ACC112 (cell line): ENCODE measurements at regions not wholly inside any gene's neighbourhood (a gene's known extent, or its start where the extent isn't known, plus 50 kb on each side); places are given as distances from the start of the nearest gene placed in this dataset.
"Not testable (repeated sequence)": the region's sequence is repeated elsewhere in the genome, so short reads cannot be mapped to it uniquely, and the experiment has no call there.

Source experiments
- H2AFZ ChIP-seq: fragments of 200-600 bp; sonication (generic); one replicate; pipeline ENCODE4 v1.6.0; 2017; ENCODE audit warnings: antibody characterized with exemption, low read length; ENCODE audit not compliant: unreplicated experiment
- H3K27ac ChIP-seq: fragments of 200-600 bp; sonication (generic); 2 replicates; pipeline ENCODE4 v1.5.1; 2014; ENCODE audit warnings: low read depth, mild to moderate bottlenecking, antibody characterized with exemption, low read length, moderate library complexity
- H3K27me3 ChIP-seq: fragments of 200-600 bp; sonication (generic); 2 replicates; pipeline ENCODE4 v1.6.1; 2014; ENCODE audit warnings: mild to moderate bottlenecking, antibody characterized with exemption, low read length, moderate library complexity, mixed read lengths; ENCODE audit not compliant: insufficient read depth
- H3K36me3 ChIP-seq: fragments of 200-600 bp; sonication (generic); 2 replicates; pipeline ENCODE4 v1.6.1; 2016; ENCODE audit warnings: mild to moderate bottlenecking, antibody characterized with exemption, low read length, moderate library complexity, mixed read lengths; ENCODE audit not compliant: insufficient read depth
- H3K4me1 ChIP-seq: fragments of 200-600 bp; sonication (generic); one replicate; pipeline ENCODE4 v1.6.1; 2016; ENCODE audit warnings: low read length, mixed read lengths; ENCODE audit not compliant: insufficient read depth, unreplicated experiment, control insufficient read depth
- H3K4me3 ChIP-seq: fragments of 200-600 bp; sonication (generic); 2 replicates; pipeline ENCODE4 v1.5.1; 2014; ENCODE audit warnings: mild to moderate bottlenecking, low read depth, low read length
- H3K79me2 ChIP-seq: fragments of 200-600 bp; sonication (generic); one replicate; pipeline ENCODE4 v1.6.0; 2016; ENCODE audit warnings: low read length; ENCODE audit not compliant: control insufficient read depth, unreplicated experiment, insufficient read depth

DNA sequence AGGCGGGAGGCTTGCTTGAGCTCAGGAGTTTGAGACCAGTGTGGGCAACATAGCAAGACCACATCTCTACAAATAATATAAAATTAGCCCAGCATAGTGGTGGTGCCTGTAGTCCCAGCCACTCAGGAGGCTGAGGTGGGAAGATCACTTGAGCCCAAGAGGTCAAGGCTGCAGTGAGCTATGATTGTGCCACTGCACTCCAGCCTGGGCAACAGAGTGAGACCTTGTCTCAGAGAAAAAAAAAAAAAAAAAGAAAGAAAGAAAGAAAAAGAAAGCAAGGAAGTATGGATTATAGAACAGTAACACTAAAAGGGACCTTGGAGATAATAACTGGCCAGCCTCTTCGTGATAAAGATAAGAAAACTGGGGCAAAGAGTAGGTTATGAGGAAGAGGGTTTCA is 130.4 kb downstream of the PLCE1 start:
- H3K4me3 ChIP-seq, H3K79me2 ChIP-seq: not testable (repeated sequence)
- peaks cover 44% of the 10 kb centered on the region for H3K4me1 ChIP-seq

DNA sequence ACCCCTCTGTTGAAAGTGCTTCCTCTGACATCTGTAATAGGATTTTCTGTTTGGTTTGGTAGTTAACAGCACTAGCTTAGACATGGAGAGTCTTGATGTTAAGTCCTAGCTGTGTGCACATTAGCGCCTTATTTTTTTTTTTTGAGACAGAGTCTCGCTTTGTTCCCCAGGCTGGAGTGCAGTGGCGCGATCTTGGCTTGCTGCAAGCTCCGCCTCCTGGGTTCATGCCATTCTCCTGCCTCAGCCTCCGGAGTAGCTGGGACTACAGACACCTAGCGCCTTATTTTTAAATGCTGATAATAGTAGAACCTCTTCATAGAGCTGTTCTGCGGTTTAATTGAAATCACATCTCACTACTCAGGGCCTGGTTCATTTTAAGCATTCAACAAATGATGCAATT is 131.5 kb downstream of the PLCE1 start:
- not testable (repeated sequence) for H3K27me3 ChIP-seq
- H3K4me1 ChIP-seq: peaks cover 54% of the 10 kb centered on the region

More for the DNA sequence above, 130.4 kb downstream of the PLCE1 start:
- H2AFZ ChIP-seq, H3K27ac ChIP-seq, H3K36me3 ChIP-seq, H3K27me3 ChIP-seq: not testable (repeated sequence)

DNA sequence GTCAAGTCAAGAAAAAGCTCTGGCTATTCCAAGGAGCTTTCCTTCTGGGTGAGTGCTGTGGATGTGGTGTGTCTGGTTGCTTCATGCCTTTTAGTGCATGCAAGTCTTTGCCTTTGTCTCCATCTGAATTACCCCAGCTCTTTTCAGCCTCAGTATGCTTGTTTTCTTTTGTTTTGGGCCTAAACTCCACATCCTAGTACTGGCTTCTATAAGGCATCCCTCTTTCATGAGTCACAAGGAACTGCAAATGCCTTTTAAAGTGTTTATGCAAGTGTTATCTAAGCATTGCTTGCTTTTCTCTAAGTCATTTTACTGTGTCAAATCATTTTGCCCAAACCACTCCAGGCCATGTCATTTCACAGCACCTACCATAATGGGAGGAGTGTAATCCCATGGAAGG is 132.1 kb downstream of the PLCE1 start:
- Histone ChIP-seq H3K27ac (peak overlapping the region; percentile 55), H3K4me1 (peaks cover 55% of the 10 kb centered on the region)

More for the DNA sequence above, 131.5 kb downstream of the PLCE1 start:
- H3K4me3 ChIP-seq, H3K79me2 ChIP-seq, H2AFZ ChIP-seq, H3K36me3 ChIP-seq: not testable (repeated sequence)
- peak overlapping the region; percentile 55 for H3K27ac ChIP-seq

DNA sequence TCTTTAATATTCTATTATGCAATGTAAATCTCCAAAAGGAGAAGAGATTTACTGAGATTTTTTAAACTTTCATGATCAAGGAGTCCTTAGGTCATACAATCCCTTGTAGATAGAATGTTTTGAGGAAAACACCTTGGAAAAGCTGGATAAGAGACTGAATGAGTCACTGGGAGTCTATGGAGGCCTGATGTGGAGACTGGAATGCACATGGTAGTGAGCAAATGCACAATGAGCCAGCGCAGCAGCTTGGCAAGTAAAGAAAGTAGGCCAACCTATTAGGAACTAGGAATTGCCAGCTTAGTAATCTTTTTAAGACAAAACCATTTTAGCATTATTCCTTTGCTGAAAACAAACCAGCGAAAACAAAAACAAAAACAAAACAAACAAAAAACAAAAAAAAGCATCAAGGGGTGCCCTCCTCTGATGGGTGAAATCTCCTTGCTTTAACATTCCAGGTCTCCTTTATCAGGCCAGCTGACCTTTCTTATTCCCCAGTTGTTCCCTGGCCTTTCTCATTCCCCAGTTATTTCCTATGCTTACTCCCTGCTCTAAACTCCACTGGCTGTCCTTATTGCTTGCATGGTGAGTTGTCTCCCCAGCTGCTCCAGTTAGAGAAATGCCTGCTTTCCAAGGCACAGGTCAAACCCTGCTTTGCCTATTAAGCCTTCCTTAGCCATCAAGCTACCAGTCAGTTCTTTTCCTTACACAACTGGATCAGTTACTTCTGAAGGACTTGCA is 135.8 kb downstream of the PLCE1 start:
- Histone ChIP-seq H3K4me3 (no peak overlapping the region), H3K27me3 (no peaks in the 10 kb centered on the region), H3K36me3 (no peaks in the 10 kb centered on the region), H2AFZ (no peak overlapping the region), H3K27ac (no peak overlapping the region), H3K4me1 (peaks cover 53% of the 10 kb centered on the region), H3K79me2 (no peaks in the 10 kb centered on the region)

More for the DNA sequence above, 132.1 kb downstream of the PLCE1 start:
- no peaks in the 10 kb centered on the region for H3K79me2 ChIP-seq
- no peak overlapping the region for H2AFZ ChIP-seq
- no peaks in the 10 kb centered on the region for H3K36me3 ChIP-seq
- H3K27me3 ChIP-seq: no peaks in the 10 kb centered on the region
- H3K4me3 ChIP-seq: no peak overlapping the region

- peaks cover 32% of the 10 kb centered on the region for H3K4me1 ChIP-seq
- H3K79me2 ChIP-seq: no peaks in the 10 kb centered on the region
- H3K4me3 ChIP-seq: no peak overlapping the region
- no peak overlapping the region for H2AFZ ChIP-seq
- no peak overlapping the region for H3K27ac ChIP-seq
- H3K36me3 ChIP-seq: no peaks in the 10 kb centered on the region; the same call in 1 of the 2 replicates
- no peaks in the 10 kb centered on the region for H3K27me3 ChIP-seq
Observed at GRCh38 chr10:94131885-94132284, 138.2 kb downstream of the PLCE1 start.

GRCh38 chr10:94133239-94133638 is 139.5 kb downstream of the PLCE1 start:
- Histone ChIP-seq H3K79me2 (no peaks in the 10 kb centered on the region), H3K27me3 (no peaks in the 10 kb centered on the region), H3K27ac (no peak overlapping the region)

DNA sequence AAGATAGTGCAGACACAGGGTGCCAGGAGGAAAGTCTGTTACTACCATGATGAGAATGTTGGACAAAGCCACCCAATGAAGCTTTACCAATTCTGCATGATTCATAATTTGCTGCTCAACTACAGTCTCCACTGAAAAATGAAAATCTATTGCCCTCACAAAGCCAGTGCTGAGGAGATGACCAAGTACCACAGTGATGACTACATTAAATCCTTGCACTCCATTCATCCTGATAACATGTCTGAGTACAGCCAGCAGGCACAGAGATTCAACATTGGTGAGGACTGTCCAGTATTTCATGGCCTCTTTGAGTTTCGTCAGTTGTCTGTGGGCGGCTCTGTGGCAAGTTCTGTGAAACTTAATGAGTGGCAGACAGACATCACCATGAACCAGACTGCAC is 144.0 kb downstream of the PLCE1 start:
- Histone ChIP-seq H3K27me3 (no peaks in the 10 kb centered on the region), H3K36me3 (no peaks in the 10 kb centered on the region; the same call in 1 of the 2 replicates), H3K79me2 (no peaks in the 10 kb centered on the region), H3K4me1 (peaks cover 7% of the 10 kb centered on the region), H3K27ac (no peak overlapping the region), H3K4me3 (no peak overlapping the region), H2AFZ (no peak overlapping the region)

More at GRCh38 chr10:94133239-94133638, 139.5 kb downstream of the PLCE1 start:
- Histone ChIP-seq H3K4me3 (no peak overlapping the region), H3K36me3 (no peaks in the 10 kb centered on the region; the same call in 1 of the 2 replicates), H2AFZ (no peak overlapping the region), H3K4me1 (peaks cover 32% of the 10 kb centered on the region)

DNA sequence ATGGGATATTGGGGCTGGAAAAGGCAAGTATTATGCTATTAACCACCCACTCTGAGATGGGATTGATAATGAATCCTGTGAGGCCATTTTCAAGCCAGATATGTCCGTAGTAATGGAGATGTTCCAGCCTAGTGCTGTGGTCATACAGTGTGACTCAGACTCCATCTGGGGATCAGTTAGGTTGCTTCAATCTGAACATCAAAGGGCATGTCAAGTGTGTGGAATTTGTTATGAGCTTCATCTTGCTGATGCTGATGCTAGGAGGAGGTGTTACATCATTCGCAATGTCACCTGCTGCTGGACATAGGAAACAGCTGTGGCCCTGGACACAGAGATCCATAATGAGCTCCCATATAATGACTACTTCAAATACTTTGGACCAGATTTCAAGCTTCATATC is 144.7 kb downstream of the PLCE1 start:
- no peak overlapping the region for H3K27ac ChIP-seq
- peaks cover 2% of the 10 kb centered on the region for H3K4me1 ChIP-seq
- H3K4me3 ChIP-seq: no peak overlapping the region
- no peak overlapping the region for H2AFZ ChIP-seq
- H3K27me3 ChIP-seq: no peaks in the 10 kb centered on the region
- no peaks in the 10 kb centered on the region for H3K79me2 ChIP-seq
- no peaks in the 10 kb centered on the region; the same call in 1 of the 2 replicates for H3K36me3 ChIP-seq

DNA sequence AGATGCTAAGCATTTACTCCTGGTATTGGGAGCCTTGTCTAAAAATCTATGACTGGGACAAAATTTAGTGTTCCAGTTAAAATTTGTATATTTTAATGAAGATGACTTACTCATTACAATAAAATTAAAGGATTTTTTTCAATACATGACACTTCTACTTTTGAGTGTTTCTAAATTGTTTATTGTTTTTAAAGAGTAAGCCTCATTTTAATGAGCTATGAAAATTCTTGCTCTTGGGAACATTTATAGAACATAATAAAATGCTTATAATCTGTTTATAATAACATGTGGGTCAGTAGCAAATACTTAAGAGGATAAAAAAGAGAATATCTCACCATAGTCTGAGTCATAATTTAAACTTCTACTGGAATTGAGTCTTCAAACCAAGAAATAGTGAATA is 149.5 kb downstream of the PLCE1 start:
- H3K4me1 ChIP-seq: no peaks in the 10 kb centered on the region
- H3K27me3 ChIP-seq: no peaks in the 10 kb centered on the region
- H3K4me3 ChIP-seq: no peak overlapping the region
- 0 out of 2 replicates have a peak, but pooled peaks cover 4% of the 10 kb centered on the region for H3K36me3 ChIP-seq
- no peak overlapping the region for H2AFZ ChIP-seq
- H3K27ac ChIP-seq: no peak overlapping the region
- H3K79me2 ChIP-seq: no peaks in the 10 kb centered on the region

DNA sequence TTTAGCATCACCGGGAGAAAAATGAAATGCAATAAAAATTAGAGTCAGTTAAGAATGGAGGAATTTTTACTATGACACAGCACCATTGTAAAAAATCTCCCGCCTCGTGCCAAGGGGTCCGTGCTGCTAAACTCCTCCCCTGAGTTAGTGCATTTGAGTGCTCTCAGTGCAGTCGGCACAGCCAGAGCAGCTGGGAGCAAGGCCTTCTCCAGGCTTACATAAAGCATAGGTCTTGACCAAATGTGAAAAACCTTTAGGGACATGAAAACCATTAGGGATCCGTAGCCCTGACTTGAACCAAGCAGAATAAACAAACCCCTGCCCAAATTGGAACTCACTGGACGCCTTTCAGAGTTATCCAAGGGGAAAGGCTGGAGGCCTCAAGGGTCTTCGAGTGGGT is 152.6 kb downstream of the PLCE1 start:
- Histone ChIP-seq H3K36me3 (0 out of 2 replicates have a peak, but pooled peaks cover 4% of the 10 kb centered on the region), H3K79me2 (no peaks in the 10 kb centered on the region), H2AFZ (no peak overlapping the region), H3K4me3 (no peak overlapping the region), H3K4me1 (no peaks in the 10 kb centered on the region), H3K27me3 (no peaks in the 10 kb centered on the region), H3K27ac (no peak overlapping the region)

DNA sequence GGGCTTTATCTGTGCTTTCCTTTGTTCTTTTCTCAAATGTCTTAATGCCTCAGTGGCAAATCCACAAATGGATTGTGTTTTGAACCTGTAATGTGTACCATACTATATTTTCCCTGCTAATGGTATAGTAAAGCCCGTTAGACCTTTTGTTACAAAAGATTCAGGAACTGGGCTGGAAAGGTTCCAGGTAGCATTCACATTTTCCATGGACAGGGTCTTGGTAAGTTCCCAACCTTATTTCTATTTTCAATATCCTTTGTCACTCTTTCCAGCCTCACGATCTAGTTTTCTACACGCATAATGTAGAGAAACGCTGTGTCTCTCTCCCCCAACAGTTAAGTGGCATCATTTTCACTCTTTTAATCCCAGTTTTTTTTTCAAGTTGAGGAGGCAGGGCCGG is 153.0 kb downstream of the PLCE1 start:
- H2AFZ ChIP-seq: no peak overlapping the region
- H3K36me3 ChIP-seq: 0 out of 2 replicates have a peak, but pooled peaks cover 4% of the 10 kb centered on the region
- H3K4me1 ChIP-seq: no peaks in the 10 kb centered on the region
- no peaks in the 10 kb centered on the region for H3K79me2 ChIP-seq
- no peaks in the 10 kb centered on the region for H3K27me3 ChIP-seq
- H3K4me3 ChIP-seq: no peak overlapping the region
- H3K27ac ChIP-seq: no peak overlapping the region
